CD8-positive, alpha-beta memory T cell (primary cell): ENCODE measurements at regions not wholly inside any gene's neighbourhood (a gene's known extent, or its start where the extent isn't known, plus 50 kb on each side); places are given as distances from the start of the nearest gene placed in this dataset.
A peak's percentile ranks its signal among the peaks of the same experiment; 100 is the strongest.

ENCODE experiments used
- CTCF ChIA-PET: fragments of 350-600 bp; sonication (Branson Sonifier 250); formaldehyde crosslinking; loops from one replicate; lab custom pipeline; 2021; ENCODE audit warnings: antibody characterized with exemption; lab: Charles Lee
- POLR2A ChIA-PET: fragments of 350-600 bp; sonication (Branson Sonifier 250); formaldehyde crosslinking; loops from one replicate; lab custom pipeline; 2021; ENCODE audit warnings: antibody characterized with exemption; lab: Charles Lee
- DNase-seq, 5 donors: peaks; one replicate each; pipeline versions ENCODE4 v3.0.0 to v3.0.0-alpha.2; 2020 to 2022; ENCODE audit warnings: mixed read lengths in 1 of 5
- H3K27ac ChIP-seq: one replicate; pipeline ENCODE4 v1.7.0; 2013; ENCODE audit warnings: low read depth, mild to moderate bottlenecking, low read length, moderate library complexity
- H3K27me3 ChIP-seq: 2 replicates; pipeline ENCODE4 v1.7.0; 2013; ENCODE audit warnings: low read length, mild to moderate bottlenecking; ENCODE audit not compliant: insufficient read depth, poor library complexity, severe bottlenecking
- H3K36me3 ChIP-seq: 2 replicates; pipeline ENCODE4 v1.7.0; 2013; ENCODE audit warnings: mild to moderate bottlenecking, low read length, moderate library complexity; ENCODE audit not compliant: insufficient read depth
- H3K4me1 ChIP-seq: 2 replicates; pipeline ENCODE4 v1.7.0; 2013; ENCODE audit warnings: mild to moderate bottlenecking, low read length, moderate library complexity; ENCODE audit not compliant: insufficient read depth
- H3K4me3 ChIP-seq: 2 replicates; pipeline ENCODE4 v1.7.0; 2013; ENCODE audit warnings: mild to moderate bottlenecking, low read length
- H3K9me3 ChIP-seq: 2 replicates; pipeline ENCODE4 v1.7.0; 2013; ENCODE audit warnings: mild to moderate bottlenecking, low read length
- H3K27ac Mint-ChIP-seq, 8 donors: one replicate each; pipeline ENCODE4 v1.8.0; 2020 to 2021; ENCODE audit warnings: mixed read lengths in 8 of 8, mild to moderate bottlenecking in 6 of 8, inconsistent platforms in 3 of 8, moderate library complexity in 3 of 8
- H3K27me3 Mint-ChIP-seq, 2 donors: one replicate each; pipeline ENCODE4 v1.8.0; 2020 to 2021; ENCODE audit warnings: mixed read lengths in 2 of 2, mild to moderate bottlenecking in 1 of 2, moderate library complexity in 1 of 2
- H3K36me3 Mint-ChIP-seq, 3 donors: one replicate each; pipeline ENCODE4 v1.8.0; 2020 to 2021; ENCODE audit warnings: mixed read lengths in 3 of 3, inconsistent platforms in 1 of 3, mild to moderate bottlenecking in 1 of 3
- H3K4me1 Mint-ChIP-seq, 3 donors: one replicate each; pipeline ENCODE4 v1.8.0; 2020 to 2021; ENCODE audit warnings: mixed read lengths in 3 of 3, inconsistent platforms in 1 of 3, mild to moderate bottlenecking in 1 of 3
- H3K4me3 Mint-ChIP-seq, 7 donors: one replicate each; pipeline ENCODE4 v1.8.0; 2020 to 2021; ENCODE audit warnings: mixed read lengths in 7 of 7, mild to moderate bottlenecking in 6 of 7, moderate library complexity in 4 of 7, inconsistent platforms in 2 of 7
- H3K9me3 Mint-ChIP-seq, 5 donors: one replicate each; pipeline ENCODE4 v1.8.0; 2020 to 2022; ENCODE audit warnings: mixed read lengths in 5 of 5, mild to moderate bottlenecking in 3 of 5, moderate library complexity in 2 of 5, inconsistent platforms in 1 of 5

- Mint-ChIP-seq H3K9me3 (no peaks in the 10 kb centered on the region), H3K4me3 (peak overlapping the region in 5 of 7 donors; percentile 29 to 52 (median 48)), H3K4me1 (peaks cover 7 to 14% (median 8%) of the 10 kb centered on the region in 3 donors), H3K36me3 (no peaks in the 10 kb centered on the region), H3K27ac (peak overlapping the region in 1 of 8 donors; percentile 70), H3K27me3 (no peaks in the 10 kb centered on the region)
- CTCF ChIA-PET: no interaction called here
- Histone ChIP-seq H3K4me1 (peaks cover 6% of the 10 kb centered on the region), H3K4me3 (no peak overlapping the region), H3K27ac (no peak overlapping the region), H3K27me3 (no peaks in the 10 kb centered on the region), H3K36me3 (no peaks in the 10 kb centered on the region), H3K9me3 (no peaks in the 10 kb centered on the region)
- DNase-seq: no peak
- POLR2A ChIA-PET: no interaction called here
Observed at GRCh38 chr1:78836726-78837125, 169.8 kb downstream of the ADGRL4 start.

- H3K36me3 Mint-ChIP-seq: no peaks in the 10 kb centered on the region
- POLR2A ChIA-PET: no interaction called here
- Histone ChIP-seq H3K4me1 (peaks cover 6% of the 10 kb centered on the region), H3K27ac (no peak overlapping the region), H3K27me3 (no peaks in the 10 kb centered on the region), H3K36me3 (no peaks in the 10 kb centered on the region), H3K4me3 (no peak overlapping the region), H3K9me3 (no peaks in the 10 kb centered on the region)
- H3K9me3 Mint-ChIP-seq: peaks cover 0 to 2% (median 0%) of the 10 kb centered on the region in 5 donors
- DNase-seq: peak in 2 of 5 donors; percentile 11 to 24
- H3K27ac Mint-ChIP-seq: no peak overlapping the region
- CTCF ChIA-PET: no interaction called here
- H3K27me3 Mint-ChIP-seq: no peaks in the 10 kb centered on the region
- no peak overlapping the region for H3K4me3 Mint-ChIP-seq
- peaks cover 7 to 14% (median 8%) of the 10 kb centered on the region in 3 donors for H3K4me1 Mint-ChIP-seq
Observed at GRCh38 chr1:78839704-78840277, 166.7 kb downstream of the ADGRL4 start.
